GM12872 (cell line): ENCODE measurements at regions not wholly inside any gene's neighbourhood (a gene's known extent, or its start where the extent isn't known, plus 50 kb on each side); places are given as distances from the start of the nearest gene placed in this dataset.

Experiments used
- TF ChIP-seq, protein P1 (sequence below): IDR thresholded peaks from 3 replicates; pipeline ENCODE4 v1.5.1; 2011; ENCODE audit warnings: low read depth, mild to moderate bottlenecking, low read length, moderate library complexity; ENCODE audit not compliant: insufficient read depth

DNA sequence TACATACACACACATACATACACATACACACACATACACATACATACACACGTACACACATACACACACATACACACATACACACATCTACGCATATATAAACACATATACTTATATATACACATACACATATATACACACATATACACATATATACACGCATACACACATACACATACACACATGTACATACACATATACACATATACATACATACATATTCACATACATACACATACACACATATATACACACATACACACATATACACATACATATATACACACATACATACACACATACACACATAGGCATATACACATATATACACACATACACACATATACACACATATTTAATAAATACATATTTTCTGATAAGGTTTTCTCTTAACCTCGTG, 324.0 kb downstream of the RPS6KC1 start:
- TF ChIP-seq, protein P1, sequence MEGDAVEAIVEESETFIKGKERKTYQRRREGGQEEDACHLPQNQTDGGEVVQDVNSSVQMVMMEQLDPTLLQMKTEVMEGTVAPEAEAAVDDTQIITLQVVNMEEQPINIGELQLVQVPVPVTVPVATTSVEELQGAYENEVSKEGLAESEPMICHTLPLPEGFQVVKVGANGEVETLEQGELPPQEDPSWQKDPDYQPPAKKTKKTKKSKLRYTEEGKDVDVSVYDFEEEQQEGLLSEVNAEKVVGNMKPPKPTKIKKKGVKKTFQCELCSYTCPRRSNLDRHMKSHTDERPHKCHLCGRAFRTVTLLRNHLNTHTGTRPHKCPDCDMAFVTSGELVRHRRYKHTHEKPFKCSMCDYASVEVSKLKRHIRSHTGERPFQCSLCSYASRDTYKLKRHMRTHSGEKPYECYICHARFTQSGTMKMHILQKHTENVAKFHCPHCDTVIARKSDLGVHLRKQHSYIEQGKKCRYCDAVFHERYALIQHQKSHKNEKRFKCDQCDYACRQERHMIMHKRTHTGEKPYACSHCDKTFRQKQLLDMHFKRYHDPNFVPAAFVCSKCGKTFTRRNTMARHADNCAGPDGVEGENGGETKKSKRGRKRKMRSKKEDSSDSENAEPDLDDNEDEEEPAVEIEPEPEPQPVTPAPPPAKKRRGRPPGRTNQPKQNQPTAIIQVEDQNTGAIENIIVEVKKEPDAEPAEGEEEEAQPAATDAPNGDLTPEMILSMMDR, result no peak

DNA sequence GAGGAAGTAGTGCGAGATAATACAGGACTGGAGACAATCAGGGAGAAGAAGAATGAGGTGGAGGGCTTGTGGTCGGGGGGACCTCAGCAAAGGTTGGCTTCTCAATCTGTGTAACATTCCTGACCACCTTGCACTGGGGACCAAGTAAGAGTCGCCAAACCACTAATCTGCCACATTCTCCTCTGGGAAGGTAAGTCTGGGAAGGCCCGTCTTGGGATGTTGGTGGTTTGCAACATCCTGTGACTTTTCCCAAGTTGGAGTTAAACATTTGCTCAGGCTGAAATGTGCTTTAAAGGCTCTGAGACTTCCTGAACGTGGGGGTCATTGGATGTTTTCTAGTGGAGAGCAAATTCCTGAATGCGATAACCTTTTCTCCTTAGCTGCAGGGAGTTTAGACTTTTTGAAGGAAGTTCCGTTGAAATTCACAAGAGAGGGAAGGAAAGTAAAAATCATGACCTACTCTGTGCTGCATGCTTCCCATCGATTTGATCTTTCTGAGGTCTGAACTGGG, 325.9 kb downstream of the RPS6KC1 start:
- TF ChIP-seq, protein P1, result no peak

DNA sequence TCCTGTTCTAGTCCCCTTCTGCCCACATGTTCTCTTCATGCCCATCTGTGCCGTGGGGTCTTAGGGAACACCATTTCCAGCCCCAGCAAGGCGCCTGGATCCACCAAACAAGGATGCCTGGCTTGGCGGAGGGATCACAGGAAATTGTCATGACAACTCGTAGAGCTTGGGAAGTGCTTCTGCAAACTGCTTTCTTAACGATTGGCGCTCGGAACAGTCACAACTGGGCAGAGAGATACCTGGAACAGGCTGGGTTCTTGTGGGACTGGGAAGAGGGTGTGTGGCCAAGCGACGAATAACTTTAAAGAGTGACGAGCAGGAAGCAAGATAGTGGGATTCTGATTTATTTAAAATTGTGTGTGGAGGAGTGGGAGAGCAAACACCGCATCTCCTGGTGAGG, 329.8 kb downstream of the RPS6KC1 start:
- TF ChIP-seq, protein P1, result no peak

DNA sequence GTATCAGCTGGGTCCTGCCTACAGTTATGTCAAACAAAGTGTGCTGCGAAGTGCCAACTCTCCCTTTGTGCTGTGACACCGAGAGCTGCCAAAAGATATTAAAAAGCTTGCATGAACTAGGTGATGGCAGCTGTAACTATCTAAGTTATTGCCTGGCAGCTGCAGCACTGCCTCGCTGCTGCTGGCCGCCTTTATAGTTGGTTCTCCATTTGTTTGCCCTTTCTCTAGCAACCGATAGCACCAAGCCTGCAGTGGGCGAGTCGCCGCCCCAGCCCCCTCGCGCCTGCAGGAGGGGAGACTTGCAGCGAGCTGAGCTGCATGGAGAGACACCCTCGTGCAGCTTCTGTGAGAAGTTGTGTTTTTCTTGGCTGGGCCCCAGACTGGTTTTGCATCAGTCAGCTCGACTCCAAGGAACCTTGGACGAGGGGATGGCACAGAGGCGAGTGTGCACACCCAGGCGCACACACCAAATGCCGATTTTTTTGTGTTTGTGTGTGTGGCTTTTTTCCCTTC, 330.6 kb downstream of the RPS6KC1 start:
- TF ChIP-seq, protein P1, result no peak

DNA sequence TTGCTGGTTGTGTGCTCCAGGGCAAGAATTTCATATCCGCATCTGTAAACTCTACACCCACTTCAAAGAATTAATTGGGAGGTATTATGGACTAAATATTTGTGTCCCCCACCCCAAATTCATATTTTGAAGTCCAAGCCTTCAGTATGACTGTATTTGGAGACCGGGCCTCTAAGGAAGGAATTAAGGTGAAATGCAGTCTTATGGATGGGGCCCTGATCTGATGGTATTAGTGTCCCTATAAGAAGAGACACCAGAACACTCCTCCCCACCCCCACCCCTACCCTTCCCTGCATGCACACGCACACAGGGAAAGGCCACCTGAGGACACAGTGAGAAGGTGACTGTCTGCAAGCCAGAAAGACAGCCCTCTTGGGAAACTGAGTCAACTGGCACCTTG, 332.4 kb downstream of the RPS6KC1 start:
- TF ChIP-seq, protein P1, result no peak

DNA sequence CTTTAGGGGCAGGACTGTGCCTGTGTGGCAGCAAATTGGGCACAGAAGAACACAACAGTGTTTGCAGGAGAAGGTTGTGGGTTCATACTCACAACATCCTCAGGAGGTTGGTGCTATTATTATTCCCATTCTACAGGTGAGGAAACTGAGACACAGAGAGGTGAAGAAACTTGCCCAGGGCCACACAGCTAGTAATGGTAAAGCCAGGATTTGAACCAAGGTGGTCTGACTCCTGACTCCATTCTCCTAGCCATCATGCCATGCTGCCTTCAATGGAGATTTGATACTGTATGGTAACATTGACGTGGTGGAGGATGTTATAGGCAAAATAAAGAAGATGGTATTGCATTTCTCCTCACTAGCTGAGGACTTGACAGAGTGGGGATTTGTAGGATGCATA, 334.2 kb downstream of the RPS6KC1 start:
- TF ChIP-seq, protein P1, result no peak

DNA sequence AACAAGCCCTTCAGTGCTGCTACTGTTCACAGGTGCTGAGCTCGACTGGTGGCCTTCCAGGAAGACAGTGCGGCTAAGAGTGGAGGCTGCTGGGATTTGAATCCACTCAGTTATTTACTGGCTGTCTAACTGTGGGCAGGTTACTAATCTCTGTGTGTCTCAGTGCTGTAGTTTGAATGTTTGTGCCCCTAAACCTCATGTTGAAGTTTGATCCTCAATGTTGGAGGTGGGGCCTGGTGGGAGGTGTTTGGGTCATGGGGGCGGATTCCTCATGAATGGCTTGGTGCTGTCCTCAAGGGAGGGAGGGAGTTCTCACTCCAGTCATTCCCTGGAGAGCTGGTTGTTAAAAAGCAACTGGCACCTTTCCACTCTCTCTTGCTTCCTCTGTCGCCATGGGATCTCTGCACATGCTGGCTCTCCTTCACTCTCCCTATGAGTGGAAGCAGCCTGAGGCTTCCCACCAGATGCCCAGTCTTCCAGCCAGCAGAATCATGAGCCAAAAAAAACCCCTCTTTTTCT, 334.8 kb downstream of the RPS6KC1 start:
- TF ChIP-seq, protein P1, result no peak
